GM18505 (cell line): ENCODE measurements at regions not wholly inside any gene's neighbourhood (a gene's known extent, or its start where the extent isn't known, plus 50 kb on each side); places are given as distances from the start of the nearest gene placed in this dataset.

Experiments
- ATAC-seq: cut with Tn5 transposase; IDR thresholded peaks from one replicate; pipeline ENCODE4 v1.9.1; 2021; ENCODE audit not compliant: unreplicated experiment
- POLR2A ChIP-seq: IDR thresholded peaks from 4 replicates; pipeline ENCODE4 v1.6.1; 2011; ENCODE audit warnings: borderline replicate concordance; ENCODE audit not compliant: insufficient read depth, insufficient read length; ENCODE audit errors: extremely low read depth

DNA sequence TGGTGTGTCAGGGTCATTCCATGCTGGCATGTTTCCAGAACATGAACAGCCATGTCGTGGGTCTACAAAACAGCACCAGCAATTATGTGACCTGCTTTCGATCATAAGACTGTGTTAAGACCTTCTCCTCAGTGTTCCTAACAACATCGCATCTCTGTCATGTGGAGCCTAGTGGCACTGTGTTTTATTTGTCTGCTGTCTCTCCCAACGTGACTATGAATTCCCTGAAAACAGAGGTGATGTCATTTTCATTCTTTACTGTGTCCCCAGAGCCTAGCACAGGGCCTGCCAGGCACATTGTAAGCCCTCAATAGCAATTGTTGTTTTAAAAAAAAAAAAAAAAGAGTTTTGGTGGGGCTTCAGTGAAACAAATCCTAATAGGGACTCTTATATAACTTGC is 94.2 kb upstream of the IL12A start:
- no peak for ATAC-seq

DNA sequence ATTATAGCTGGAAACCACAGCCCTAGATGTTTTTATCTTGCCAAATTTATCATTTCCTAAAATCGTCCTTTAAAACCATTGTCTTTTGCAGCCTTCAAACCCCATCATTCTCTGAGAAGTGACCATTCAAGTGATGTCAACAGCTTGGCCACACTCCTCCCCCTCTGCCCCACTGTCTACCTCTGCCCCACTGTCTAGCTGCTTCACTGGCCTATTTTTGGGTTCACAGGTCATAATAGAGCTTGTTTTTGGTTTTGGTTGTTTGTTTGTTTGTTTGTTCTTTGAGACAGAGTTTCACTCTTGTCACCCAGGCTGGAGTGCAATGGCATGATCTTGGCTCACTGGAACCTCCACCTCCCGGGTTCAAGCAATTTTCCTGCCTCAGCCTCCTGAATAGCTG is 93.2 kb upstream of the IL12A start:
- no peak for ATAC-seq
- no peak for TF ChIP-seq POLR2A

More for the DNA sequence above, 94.2 kb upstream of the IL12A start:
- TF ChIP-seq POLR2A = no peak

- no peak for TF ChIP-seq POLR2A
- no peak for ATAC-seq
These were observed 92.1 kb upstream of the IL12A start for GRCh38 chr3:159896543-159896942.

DNA sequence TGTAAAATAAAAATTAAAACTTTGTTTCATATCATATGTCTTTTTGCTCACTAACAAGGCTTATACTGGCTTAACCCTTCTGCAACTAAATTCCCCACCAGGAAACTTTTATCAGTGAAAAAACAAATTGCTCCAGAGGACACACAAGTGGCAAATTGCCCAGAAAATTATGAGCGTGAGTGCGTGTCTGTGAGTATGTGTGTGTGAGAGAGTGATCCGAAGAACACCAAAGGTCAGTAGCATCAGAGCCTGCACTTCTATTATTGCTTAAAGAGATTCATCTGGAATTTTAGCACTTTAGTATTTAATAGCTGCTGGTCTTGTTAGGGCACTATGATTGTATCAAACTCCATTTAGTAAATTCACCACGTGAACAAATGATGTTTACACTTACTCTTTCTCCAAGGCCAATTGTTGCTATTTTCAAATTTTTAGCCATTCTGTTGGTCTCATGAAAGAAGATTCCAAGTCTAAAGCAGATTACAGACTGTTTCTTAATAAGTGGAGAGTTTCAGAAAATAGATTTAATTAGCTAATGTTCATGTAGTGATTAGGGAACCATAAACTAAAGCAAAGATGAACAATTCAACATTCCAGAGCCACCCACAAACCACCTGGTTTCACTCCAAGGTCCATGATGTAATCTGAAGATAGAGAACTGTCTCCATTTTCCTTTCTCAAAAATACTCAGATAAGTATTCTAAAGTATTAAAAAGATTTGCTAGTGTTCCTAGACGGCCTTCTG is 91.1 kb upstream of the IL12A start:
- no peak for ATAC-seq
- TF ChIP-seq POLR2A = no peak

- ATAC-seq = no peak
- TF ChIP-seq POLR2A = no peak
These were observed 90.5 kb upstream of the IL12A start for GRCh38 chr3:159898147-159898546.

GRCh38 chr3:159899166-159899565 is 89.5 kb upstream of the IL12A start:
- no peak for ATAC-seq
- TF ChIP-seq POLR2A = no peak

GRCh38 chr3:159902546-159903314 is 85.9 kb upstream of the IL12A start:
- ATAC-seq = peak; percentile 61
- TF ChIP-seq POLR2A = no peak

- no peak for TF ChIP-seq POLR2A
- ATAC-seq = peak; percentile 45
These were observed 84.2 kb upstream of the IL12A start for GRCh38 chr3:159904455-159904854.

- TF ChIP-seq POLR2A = no peak
- no peak for ATAC-seq
These were observed 83.7 kb upstream of the IL12A start for GRCh38 chr3:159904911-159905310.

- ATAC-seq = no peak
- no peak for TF ChIP-seq POLR2A
These were observed 80.8 kb upstream of the IL12A start for GRCh38 chr3:159907828-159908227.

DNA sequence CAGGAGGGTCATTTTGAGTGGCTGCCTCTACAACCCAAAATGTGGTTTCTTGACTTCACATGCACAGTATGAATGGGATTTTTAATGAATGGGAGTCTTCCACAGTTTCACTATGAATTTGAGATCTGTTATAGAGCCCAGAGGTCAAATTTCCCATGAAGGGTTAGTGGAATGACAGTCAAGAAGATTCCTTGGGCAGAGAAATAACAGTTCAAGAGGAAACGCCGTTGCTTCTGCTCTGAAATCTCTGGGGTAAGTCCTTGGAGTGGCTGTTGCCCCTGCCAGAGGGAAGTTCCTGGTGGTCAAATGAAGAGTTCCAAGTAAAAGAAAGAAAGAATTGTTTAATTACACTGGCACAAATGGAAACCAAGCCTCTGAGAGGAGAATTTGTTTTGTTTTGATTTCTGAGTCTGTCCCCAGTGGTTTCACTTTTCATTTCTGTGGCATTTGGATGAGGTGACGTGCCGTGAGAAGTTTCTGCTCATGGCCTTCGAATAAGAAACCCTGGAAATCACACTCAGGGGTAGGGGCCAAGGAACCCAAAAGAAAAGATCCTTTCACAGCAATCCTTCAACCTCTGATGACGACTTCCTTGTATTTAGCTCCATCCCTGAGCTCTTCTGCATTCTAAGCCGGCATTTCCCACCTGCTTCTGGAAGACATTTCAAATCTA is 77.5 kb upstream of the IL12A start:
- ATAC-seq = peak; percentile 82
- TF ChIP-seq POLR2A = peak; percentile 12

GRCh38 chr3:159911664-159912037 is 77.0 kb upstream of the IL12A start:
- no peak for ATAC-seq
- no peak for TF ChIP-seq POLR2A

DNA sequence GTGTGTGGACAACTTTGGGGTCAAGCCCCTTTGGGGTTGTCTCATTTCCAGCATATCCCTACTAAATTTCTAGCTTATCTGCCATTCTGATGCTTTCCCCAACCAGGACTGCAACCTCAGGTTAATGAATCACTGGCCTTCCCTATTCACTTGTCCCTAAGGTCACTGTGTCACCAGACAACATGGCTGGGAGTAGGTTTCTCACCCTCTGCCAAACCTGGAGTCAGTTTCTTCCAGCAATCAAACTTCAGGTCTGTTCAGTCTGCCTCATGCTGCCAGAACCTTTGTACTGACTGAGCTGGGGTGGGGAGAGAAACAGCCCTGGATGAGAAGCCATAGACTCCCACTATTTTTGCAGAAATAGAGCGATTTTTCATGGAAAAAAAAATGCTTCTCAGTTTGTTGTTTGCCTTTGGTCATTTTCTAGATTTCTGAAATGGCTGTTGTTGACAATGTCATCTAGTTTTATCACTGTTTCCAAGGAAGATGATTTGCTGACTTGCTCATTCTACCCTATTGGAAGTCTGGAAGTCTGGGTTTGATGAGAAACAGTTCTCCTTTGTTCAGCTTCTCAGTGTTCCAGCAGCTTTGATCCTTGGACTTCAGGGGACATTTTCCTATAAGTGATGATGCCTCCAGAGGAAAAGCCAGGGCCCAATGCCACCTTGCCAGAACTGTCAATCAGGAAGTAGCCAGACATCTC is 74.8 kb upstream of the IL12A start:
- TF ChIP-seq POLR2A = no peak
- no peak for ATAC-seq
